ENCODE measurements at regions not wholly inside any gene's neighbourhood (a gene's known extent, or its start where the extent isn't known, plus 50 kb on each side); places are given as distances from the start of the nearest gene placed in this dataset.

DNA sequence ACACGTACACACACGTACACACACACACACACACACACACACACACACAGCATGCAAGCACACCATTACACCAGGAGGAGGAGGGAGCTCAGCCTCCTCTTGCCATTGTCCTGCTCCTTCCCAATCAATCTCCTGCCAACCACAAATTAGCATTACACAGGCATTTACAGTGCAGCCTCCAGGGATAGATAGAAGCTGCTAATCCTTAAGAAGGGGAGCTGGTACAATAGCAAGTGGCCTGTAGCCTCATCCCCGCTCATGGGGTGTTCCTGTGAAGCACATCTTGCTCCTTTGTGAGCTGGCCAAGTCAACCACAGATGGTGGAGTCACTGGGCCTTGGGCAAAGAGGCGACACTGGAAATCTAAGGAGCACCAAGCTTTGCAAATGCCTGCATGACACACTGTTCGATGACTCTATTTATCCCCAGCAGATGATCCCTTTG lies 110.3 kb upstream of the PKDCC start:
- TF ChIP-seq, protein P1, sequence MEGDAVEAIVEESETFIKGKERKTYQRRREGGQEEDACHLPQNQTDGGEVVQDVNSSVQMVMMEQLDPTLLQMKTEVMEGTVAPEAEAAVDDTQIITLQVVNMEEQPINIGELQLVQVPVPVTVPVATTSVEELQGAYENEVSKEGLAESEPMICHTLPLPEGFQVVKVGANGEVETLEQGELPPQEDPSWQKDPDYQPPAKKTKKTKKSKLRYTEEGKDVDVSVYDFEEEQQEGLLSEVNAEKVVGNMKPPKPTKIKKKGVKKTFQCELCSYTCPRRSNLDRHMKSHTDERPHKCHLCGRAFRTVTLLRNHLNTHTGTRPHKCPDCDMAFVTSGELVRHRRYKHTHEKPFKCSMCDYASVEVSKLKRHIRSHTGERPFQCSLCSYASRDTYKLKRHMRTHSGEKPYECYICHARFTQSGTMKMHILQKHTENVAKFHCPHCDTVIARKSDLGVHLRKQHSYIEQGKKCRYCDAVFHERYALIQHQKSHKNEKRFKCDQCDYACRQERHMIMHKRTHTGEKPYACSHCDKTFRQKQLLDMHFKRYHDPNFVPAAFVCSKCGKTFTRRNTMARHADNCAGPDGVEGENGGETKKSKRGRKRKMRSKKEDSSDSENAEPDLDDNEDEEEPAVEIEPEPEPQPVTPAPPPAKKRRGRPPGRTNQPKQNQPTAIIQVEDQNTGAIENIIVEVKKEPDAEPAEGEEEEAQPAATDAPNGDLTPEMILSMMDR (IDR thresholded peaks at IDR 0.05; ENCODE audit: low read depth, low read length), result no peak
- peak; percentile 56 for DNase-seq
- Histone ChIP-seq H3K4me3 (ENCODE audit: low read depth, low read length) (no peak overlapping the region), H3K27ac (peak overlapping the region; percentile 0; the same call in 1 of the 2 replicates), H3K9me3 (ENCODE audit: severe bottlenecking) (no peaks in the 10 kb centered on the region), H3K27me3 (ENCODE audit: insufficient read depth, low read depth, severe bottlenecking) (peaks cover 3% of the 10 kb centered on the region), H3K36me3 (no peaks in the 10 kb centered on the region)

- peak overlapping the region; percentile 0; the same call in 1 of the 2 replicates for H3K27ac ChIP-seq
- peaks cover 3% of the 10 kb centered on the region for H3K27me3 ChIP-seq (ENCODE audit: insufficient read depth, low read depth, severe bottlenecking)
- TF ChIP-seq, protein P1 (IDR thresholded peaks at IDR 0.05; ENCODE audit: low read depth, low read length), result no peak
Measured at GRCh38 chr2:41937921-41938708, 109.7 kb upstream of the PKDCC start.

DNA sequence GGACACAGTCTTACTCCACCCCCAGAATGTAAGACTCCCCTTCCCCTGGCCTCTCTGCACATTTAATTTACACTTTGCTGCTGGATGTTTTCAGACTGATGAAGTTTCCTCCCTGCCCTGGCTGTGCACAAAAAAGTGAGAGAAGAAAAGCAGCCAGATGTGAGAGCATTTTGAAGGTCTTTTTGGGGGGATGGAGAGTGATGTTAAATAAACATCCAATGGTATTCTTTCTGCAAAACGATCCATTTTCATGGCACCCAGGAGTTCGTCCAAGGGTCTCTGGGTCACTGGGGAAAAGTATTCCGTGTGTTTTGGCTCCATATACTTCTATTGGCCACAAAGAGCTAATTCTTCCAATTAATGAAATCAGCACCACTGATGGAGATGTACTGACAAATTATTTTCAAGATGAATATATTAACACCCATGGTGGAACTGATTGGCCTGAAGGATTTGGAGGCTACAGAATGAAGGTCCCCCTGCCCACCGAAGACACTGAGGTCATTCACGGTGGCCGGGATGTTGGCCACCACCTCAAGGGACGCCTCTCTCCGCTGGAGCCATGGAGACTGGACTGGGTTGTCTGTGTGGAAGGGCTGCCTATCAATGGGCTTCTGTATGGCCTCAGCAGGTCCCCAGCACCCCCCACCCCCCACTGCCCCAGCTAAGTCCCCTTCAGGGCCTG lies 107.6 kb upstream of the PKDCC start:
- Histone ChIP-seq H3K36me3 (no peaks in the 10 kb centered on the region), H3K4me3 (ENCODE audit: low read depth, low read length) (no peak overlapping the region), H3K27ac (no peak overlapping the region), H3K9me3 (ENCODE audit: severe bottlenecking) (no peaks in the 10 kb centered on the region), H3K27me3 (ENCODE audit: insufficient read depth, low read depth, severe bottlenecking) (no peaks in the 10 kb centered on the region)
- DNase-seq, result no peak
- TF ChIP-seq, protein P1 (IDR thresholded peaks at IDR 0.05; ENCODE audit: low read depth, low read length), result no peak

More at GRCh38 chr2:41937921-41938708, 109.7 kb upstream of the PKDCC start:
- Histone ChIP-seq H3K9me3 (ENCODE audit: severe bottlenecking) (no peaks in the 10 kb centered on the region), H3K4me3 (ENCODE audit: low read depth, low read length) (no peak overlapping the region), H3K36me3 (no peaks in the 10 kb centered on the region)
- DNase-seq, result no peak

- no peaks in the 10 kb centered on the region for H3K27me3 ChIP-seq (ENCODE audit: insufficient read depth, low read depth, severe bottlenecking)
- TF ChIP-seq, protein P1 (IDR thresholded peaks at IDR 0.05; ENCODE audit: low read depth, low read length), result no peak
- H3K36me3 ChIP-seq, result no peaks in the 10 kb centered on the region
- no peaks in the 10 kb centered on the region for H3K9me3 ChIP-seq (ENCODE audit: severe bottlenecking)
- no peak overlapping the region for H3K4me3 ChIP-seq (ENCODE audit: low read depth, low read length)
- DNase-seq, result no peak
- H3K27ac ChIP-seq, result no peak overlapping the region
Measured at GRCh38 chr2:41940745-41941063, 107.1 kb upstream of the PKDCC start.

- no peak overlapping the region for H3K27ac ChIP-seq
- H3K4me3 ChIP-seq (ENCODE audit: low read depth, low read length), result no peak overlapping the region
- TF ChIP-seq, protein P1 (IDR thresholded peaks at IDR 0.05; ENCODE audit: low read depth, low read length), result no peak
Measured at GRCh38 chr2:41941831-41942230, 106.0 kb upstream of the PKDCC start.

More at GRCh38 chr2:41941831-41942230, 106.0 kb upstream of the PKDCC start:
- Histone ChIP-seq H3K27me3 (ENCODE audit: insufficient read depth, low read depth, severe bottlenecking) (no peaks in the 10 kb centered on the region), H3K9me3 (ENCODE audit: severe bottlenecking) (no peaks in the 10 kb centered on the region), H3K36me3 (no peaks in the 10 kb centered on the region)
- DNase-seq, result no peak
